IPS-NIHi7 (cell line): ENCODE measurements at regions not wholly inside any gene's neighbourhood (a gene's known extent, or its start where the extent isn't known, plus 50 kb on each side); places are given as distances from the start of the nearest gene placed in this dataset.
A peak's percentile ranks its signal among the peaks of the same experiment; 100 is the strongest.

Experiments
- DNase-seq: peaks from one replicate; pipeline ENCODE4 v3.0.0; 2012; ENCODE audit warnings: mixed read lengths; ENCODE audit errors: extremely low spot score

- DNase-seq, result no peak
These were observed 161.6 kb upstream of the DMRTA1 start for GRCh38 chr9:22285066-22285465.

DNA sequence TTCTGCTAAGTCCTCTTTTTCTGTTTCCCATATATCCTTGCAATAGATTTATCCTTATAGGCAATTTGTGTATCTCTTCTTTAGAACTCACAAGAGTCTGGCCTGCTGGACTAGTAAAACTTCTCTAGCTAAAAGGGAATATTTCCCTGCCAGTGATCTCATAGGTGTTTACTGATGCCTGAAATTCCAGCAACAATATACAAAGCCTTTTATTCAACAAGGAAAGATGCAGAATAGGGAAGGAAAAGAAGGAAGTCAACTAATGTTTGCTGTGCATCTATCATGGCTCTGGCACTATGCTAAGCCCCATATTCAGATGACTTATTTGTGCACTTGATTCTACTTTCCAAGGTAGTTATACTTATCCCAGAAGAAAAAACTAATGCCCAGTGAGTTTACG lies 160.0 kb upstream of the DMRTA1 start:
- no peak for DNase-seq

- no peak for DNase-seq
These were observed 158.0 kb upstream of the DMRTA1 start for GRCh38 chr9:22288661-22289060.

DNA sequence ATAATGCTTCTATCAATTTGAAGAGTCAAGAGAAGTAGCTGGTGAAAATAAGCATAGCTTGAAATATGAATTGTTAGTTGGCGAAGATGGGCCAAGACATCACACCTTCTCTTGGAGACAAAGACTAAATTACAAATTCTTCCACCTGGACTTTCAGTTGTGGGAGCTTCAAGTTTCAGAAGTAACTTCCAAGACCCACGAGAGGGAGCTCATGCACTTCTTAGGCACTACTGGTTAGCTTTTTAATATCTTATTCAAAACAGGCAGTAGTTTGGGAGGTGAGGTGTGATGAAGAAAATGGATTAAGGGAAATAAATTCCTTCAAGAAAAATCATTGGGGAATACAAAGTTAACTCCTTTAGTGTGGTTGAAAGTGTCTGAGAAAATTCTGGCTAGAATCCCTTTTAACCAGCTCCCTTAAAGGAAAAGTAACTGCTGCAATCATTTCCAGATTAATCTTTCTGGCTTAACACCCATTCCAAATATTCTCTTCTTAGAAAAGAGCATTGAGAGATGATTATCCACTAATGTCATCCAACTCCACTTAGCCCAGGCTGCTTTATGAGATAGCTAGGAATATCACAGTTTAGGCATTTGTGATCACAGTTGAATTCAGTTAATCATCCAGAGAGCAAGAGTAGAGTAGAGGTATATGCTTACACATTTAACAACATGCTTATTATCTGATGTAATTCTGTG lies 139.5 kb upstream of the DMRTA1 start:
- peak; percentile 59 for DNase-seq

GRCh38 chr9:22308177-22308576 lies 138.4 kb upstream of the DMRTA1 start:
- no peak for DNase-seq

DNA sequence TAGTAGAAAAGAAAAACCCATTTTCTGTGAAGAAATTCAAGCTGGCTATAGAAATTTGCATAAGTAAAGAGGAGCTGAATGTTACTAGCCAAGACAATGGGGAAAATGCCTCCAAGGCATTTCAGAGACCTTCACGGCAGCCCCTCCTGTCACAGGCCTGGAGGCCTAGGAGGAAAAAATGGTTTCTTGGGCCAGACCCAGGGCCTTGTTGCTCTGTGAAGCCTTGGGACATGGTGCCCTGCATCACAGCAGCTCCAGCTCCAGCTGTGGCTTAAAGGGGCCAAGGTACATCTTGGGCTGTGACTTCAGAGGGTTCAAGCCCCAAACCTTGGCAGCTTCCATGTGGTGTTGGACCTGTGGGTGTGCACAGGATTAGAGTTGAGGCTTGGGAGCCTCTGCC lies 130.0 kb upstream of the DMRTA1 start:
- no peak for DNase-seq

GRCh38 chr9:22331533-22331932 lies 115.1 kb upstream of the DMRTA1 start:
- no peak for DNase-seq

- no peak for DNase-seq
These were observed 114.4 kb upstream of the DMRTA1 start for GRCh38 chr9:22332202-22332601.

DNA sequence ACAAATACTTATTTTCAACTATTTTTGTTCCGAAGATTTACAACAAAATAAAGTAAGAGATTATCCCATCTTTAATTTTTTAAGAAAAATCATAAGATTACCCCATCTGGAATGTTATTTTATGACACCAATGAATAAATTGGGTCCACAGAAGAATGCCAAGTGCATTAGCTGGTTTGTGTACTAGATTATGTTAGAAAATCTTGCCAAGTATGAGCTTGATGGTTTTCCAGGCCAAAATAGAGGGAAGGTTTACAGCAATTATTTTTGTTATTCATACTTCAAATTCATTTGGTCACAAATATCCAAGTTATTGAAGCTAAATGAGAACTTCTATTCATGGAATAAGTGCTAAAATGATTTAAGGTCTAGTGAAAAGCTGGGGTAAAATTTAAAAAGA lies 109.4 kb upstream of the DMRTA1 start:
- DNase-seq, result no peak

- DNase-seq, result no peak
These were observed 104.0 kb upstream of the DMRTA1 start for GRCh38 chr9:22342491-22343217.

DNA sequence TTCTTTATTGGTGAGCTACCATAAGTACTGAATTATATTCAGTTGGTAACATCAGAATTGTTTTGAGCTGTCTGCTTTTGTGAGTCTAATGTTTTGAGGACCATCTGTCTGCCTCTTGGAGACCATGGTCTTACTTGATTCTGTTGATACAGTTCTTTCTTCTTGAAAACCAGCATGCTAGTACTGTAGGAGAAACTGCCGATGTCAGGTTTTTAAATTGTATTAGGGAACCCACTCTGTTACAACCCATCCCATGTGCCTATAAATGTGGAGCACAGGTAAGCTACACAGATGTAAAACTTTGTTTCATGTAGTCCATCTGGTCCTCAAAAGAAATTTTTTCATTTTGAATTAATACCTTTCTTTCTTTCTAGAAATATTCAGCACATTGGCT lies 103.4 kb upstream of the DMRTA1 start:
- no peak for DNase-seq

- no peak for DNase-seq
These were observed 91.8 kb upstream of the DMRTA1 start for GRCh38 chr9:22354699-22355384.

DNA sequence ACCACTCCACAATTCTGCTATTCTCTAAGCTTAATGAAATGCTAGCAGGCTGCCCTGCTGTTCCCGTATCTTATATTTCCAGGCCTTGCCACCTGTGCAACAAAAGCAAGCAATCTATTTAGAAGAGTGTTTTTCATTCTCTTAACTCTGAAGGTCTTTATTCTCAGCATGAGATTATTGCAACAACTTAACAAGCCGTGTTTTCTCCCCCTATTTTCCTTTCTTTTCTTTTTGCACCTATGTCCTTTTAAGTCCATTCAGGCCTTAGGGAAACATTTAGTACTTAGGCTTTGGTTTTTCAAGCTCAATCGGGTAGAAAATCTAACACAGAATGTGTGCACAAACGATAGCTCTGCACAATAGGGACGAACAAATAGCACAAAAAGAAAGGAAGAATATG lies 89.6 kb upstream of the DMRTA1 start:
- DNase-seq, result no peak

GRCh38 chr9:22363421-22363887 lies 83.2 kb upstream of the DMRTA1 start:
- no peak for DNase-seq

- no peak for DNase-seq
These were observed 73.0 kb upstream of the DMRTA1 start for GRCh38 chr9:22373636-22374035.

GRCh38 chr9:22374051-22374450 lies 72.6 kb upstream of the DMRTA1 start:
- DNase-seq, result peak; percentile 18

DNA sequence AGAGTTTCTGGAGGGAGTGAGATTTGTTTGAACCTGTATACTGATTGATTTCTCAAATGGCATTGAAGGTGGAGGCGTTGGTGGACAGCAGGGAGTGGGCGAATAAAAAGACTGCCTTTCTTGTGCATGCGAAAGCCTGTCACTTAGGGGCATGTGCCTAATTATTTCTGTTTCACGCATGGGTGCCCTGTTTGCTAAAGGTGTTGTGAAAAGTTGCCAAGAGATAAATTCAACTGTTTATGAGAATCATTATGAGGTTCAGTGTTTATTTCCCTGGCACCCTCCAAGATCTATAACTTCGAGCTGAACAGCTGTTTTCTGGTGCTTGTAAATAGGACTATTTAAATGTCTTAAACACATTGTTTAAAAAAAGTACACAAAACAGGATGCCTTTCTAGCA lies 67.4 kb upstream of the DMRTA1 start:
- no peak for DNase-seq

- DNase-seq, result no peak
These were observed 65.5 kb upstream of the DMRTA1 start for GRCh38 chr9:22381170-22381569.

DNA sequence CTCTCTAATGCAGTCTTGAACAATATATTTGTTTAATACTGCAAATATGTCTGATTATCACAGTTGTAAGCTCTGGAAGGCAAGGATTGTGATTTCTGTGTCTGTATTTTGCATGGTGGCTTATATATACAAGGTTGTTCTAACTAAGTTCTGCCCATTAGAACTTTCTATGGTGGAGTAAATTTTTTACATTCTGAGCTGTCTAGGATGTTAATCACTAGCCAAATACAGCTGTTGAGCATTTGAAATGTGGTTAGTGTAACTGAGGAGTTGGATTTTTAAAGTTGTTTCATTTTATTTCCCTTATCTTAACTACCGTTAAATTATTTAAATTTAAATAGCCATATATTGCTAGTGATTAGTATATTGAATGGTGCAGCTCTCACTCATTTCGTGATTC lies 64.3 kb upstream of the DMRTA1 start:
- DNase-seq, result no peak

DNA sequence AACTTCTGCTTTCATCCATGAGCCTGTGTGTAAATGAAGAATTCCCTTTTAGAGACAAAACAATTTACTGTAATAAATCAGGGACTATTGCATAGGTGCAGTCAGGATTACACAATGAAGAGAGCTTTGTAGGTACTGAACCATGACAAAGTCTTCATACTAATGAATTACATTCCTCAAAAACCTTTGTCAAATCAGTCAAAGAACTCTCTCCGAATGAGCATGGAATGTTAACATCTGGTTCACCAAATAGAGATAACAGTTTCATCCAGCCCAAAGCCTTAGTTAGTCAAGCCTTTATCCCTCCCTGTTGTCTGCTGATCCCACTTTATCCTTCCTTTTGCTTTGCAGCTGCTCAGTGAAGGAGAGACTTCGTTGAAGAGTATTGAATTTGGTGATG lies 62.9 kb upstream of the DMRTA1 start:
- DNase-seq, result no peak

DNA sequence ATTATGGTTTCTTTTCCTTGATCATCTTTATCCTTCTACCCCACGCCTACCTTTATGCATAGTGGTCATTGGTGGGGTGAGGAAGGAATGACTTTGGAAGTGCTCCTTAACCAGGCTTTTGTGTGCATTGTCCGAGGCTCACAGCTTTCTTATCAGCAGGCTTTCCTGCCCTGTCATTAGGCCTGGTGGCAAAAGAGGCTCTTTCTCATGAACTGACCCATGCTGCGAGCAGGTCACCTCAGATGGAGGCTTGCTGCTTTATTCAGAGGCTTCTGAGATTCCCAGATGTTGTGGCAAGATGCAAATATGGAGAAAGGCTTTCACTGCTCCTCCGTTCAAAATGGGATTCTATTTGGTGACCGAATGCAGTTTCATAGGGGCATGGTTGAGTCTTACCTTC lies 57.4 kb upstream of the DMRTA1 start:
- DNase-seq, result no peak

- DNase-seq, result no peak
These were observed 54.1 kb upstream of the DMRTA1 start for GRCh38 chr9:22392523-22392922.

DNA sequence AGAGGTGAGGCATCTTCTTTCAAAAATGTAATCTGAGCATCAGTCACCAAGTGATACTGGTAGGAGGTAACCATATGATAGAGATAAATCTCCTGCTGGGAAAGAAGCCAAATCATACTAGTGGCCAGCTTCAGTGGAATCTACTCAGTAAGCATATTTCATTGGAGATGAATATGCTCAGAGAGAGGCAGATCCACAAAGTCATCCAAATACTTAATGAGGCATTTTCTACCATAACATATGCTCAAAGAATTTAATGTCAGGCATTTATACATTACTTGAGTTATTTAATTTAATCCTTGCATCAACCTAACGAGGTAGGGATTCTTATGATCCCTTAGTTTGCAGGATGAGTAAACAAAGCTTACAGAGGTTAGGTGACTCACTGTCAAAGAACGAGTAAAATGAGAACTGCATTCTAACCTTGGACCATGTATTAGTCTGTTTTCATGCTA lies 50.9 kb upstream of the DMRTA1 start:
- DNase-seq, result no peak
